Calu3 (cell line): ENCODE measurements at regions not wholly inside any gene's neighbourhood (a gene's known extent, or its start where the extent isn't known, plus 50 kb on each side); places are given as distances from the start of the nearest gene placed in this dataset.

ENCODE experiments used
- BruUV-seq: library from RNA; stranded (reverse); fragments of 400-500 nt; replicated peaks from 2 replicates; lab custom pipeline; 2021; lab: Mats Ljungman, UMichigan
- CTCF ChIA-PET: fragments of 300-600 bp; sonication (Branson Sonifier 250); formaldehyde crosslinking; loops from one replicate; lab custom pipeline; 2022; ENCODE audit warnings: antibody characterized with exemption; lab: Charles Lee
- DNase-seq: peaks from one replicate; pipeline ENCODE4 v3.0.0; 2022
- H3K27ac Mint-ChIP-seq: one replicate; pipeline ENCODE4 v1.8.0; 2022; ENCODE audit warnings: mixed read lengths; ENCODE audit not compliant: unreplicated experiment
- H3K27me3 Mint-ChIP-seq: one replicate; pipeline ENCODE4 v1.8.0; 2022; ENCODE audit warnings: mixed read lengths; ENCODE audit not compliant: unreplicated experiment
- H3K36me3 Mint-ChIP-seq: one replicate; pipeline ENCODE4 v1.8.0; 2022; ENCODE audit warnings: mild to moderate bottlenecking, moderate library complexity, mixed read lengths; ENCODE audit not compliant: insufficient read depth, unreplicated experiment
- H3K4me1 Mint-ChIP-seq: one replicate; pipeline ENCODE4 v1.8.0; 2022; ENCODE audit warnings: mild to moderate bottlenecking, low read depth, mixed read lengths; ENCODE audit not compliant: unreplicated experiment
- H3K4me3 Mint-ChIP-seq: one replicate; pipeline ENCODE4 v1.8.0; 2022; ENCODE audit warnings: mild to moderate bottlenecking, low read depth, moderate library complexity, mixed read lengths; ENCODE audit not compliant: unreplicated experiment
- H3K9me3 Mint-ChIP-seq: one replicate; pipeline ENCODE4 v1.8.0; 2022; ENCODE audit warnings: low read depth, mixed read lengths; ENCODE audit not compliant: unreplicated experiment
- intact Hi-C: fragments of 100-400 bp; cut with micrococcal nuclease; formaldehyde crosslinking; loops from one replicate; pipeline ENCODE4 v1.10.0; 2022; ENCODE audit not compliant: unreplicated experiment
- TF ChIP-seq, protein P1 (sequence below): fragments of 200-600 bp; IDR thresholded peaks from one replicate; pipeline ENCODE4 v1.8.0; 2022; ENCODE audit warnings: antibody characterized with exemption; ENCODE audit not compliant: unreplicated experiment

DNA sequence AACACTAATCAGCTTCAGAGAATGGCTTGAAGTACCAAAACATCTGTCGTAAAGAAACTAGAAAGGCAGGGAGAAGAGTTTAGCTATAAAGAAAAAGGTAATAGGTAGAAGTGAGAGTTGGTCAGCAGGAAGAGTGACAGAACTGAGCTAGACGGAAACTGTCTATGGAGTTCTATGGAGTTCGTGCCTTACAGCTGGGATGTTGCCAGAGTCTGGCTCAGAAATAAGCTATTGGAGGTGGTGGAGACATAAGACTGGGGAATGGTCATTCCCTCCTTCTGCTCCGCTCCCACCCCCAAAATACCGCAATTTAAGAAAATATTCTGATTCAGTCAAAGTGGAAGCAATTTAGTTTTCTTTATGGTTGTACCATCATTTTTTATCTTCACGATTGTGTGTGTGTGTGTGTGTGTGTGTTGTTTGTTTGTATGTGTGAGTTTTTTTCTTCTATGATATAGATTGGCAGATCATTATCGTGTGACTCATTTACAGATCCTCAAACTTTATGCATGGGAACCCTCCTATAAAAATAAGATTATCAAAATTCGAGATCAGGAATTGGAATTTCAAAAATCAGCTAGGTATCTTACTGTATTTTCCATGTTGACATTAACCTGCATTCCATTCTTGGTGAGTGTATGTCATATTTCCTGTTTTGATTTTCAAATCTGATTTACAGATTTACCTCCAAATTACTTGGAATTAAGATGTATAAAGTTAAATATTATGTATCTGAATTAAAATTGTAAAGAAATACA lies 79.0 kb downstream of the HSPA13 start:
- DNase-seq, result no peak
- BruUV-seq, result no TSS peak
- Mint-ChIP-seq H3K4me1 (no peaks in the 10 kb centered on the region), H3K27me3 (no peaks in the 10 kb centered on the region), H3K4me3 (no peak overlapping the region), H3K27ac (no peak overlapping the region), H3K9me3 (no peaks in the 10 kb centered on the region), H3K36me3 (no peaks in the 10 kb centered on the region)
- TF ChIP-seq, protein P1, sequence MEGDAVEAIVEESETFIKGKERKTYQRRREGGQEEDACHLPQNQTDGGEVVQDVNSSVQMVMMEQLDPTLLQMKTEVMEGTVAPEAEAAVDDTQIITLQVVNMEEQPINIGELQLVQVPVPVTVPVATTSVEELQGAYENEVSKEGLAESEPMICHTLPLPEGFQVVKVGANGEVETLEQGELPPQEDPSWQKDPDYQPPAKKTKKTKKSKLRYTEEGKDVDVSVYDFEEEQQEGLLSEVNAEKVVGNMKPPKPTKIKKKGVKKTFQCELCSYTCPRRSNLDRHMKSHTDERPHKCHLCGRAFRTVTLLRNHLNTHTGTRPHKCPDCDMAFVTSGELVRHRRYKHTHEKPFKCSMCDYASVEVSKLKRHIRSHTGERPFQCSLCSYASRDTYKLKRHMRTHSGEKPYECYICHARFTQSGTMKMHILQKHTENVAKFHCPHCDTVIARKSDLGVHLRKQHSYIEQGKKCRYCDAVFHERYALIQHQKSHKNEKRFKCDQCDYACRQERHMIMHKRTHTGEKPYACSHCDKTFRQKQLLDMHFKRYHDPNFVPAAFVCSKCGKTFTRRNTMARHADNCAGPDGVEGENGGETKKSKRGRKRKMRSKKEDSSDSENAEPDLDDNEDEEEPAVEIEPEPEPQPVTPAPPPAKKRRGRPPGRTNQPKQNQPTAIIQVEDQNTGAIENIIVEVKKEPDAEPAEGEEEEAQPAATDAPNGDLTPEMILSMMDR, result no peak
- CTCF ChIA-PET, result no interaction called here
- intact Hi-C loops, result no loop called here

DNA sequence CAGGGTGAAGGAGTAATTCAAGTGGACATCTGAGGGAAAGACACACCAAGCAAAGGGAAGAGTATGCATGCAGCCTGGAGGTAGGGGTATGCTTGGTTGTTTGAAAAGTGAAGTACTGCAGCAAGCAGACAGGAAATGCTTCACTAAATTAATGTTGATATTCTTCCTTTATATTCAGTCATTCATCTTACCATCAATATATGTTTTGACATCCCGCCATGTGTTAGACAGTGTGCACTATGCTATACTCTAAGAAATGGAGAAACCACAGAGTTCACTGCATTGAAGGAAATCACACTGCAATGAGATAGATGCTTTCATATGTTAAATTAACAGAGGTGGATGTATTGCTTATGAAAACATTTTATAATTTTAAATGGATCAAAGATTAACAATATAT lies 82.9 kb downstream of the HSPA13 start:
- Mint-ChIP-seq H3K4me3 (no peak overlapping the region), H3K4me1 (no peaks in the 10 kb centered on the region), H3K27me3 (no peaks in the 10 kb centered on the region), H3K27ac (no peak overlapping the region), H3K36me3 (no peaks in the 10 kb centered on the region), H3K9me3 (no peaks in the 10 kb centered on the region)
- intact Hi-C loops, result no loop called here
- BruUV-seq, result no TSS peak
- CTCF ChIA-PET, result no interaction called here
- no peak for DNase-seq
- TF ChIP-seq, protein P1, result no peak

DNA sequence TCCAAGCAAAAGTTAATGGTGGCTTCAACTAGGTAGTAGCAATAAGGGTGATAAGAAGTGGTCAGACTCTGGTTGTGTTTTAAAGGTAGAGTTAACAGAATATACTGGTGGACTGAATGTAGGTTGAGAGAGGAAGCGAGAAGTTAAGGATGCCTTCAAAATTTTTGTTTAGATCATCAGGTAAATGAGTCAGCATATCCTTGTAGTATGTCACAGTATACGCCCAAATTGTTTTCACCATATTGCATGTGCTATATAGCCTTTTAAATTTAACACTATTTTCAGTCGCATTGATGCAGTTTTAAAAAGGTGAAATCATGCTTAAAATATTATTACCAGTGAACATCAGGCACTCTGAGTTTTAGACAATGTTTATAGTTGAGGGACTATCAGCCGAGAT lies 74.6 kb downstream of the RBM11 start:
- Mint-ChIP-seq H3K27ac (no peak overlapping the region), H3K36me3 (no peaks in the 10 kb centered on the region), H3K4me1 (no peaks in the 10 kb centered on the region), H3K27me3 (no peaks in the 10 kb centered on the region), H3K4me3 (no peak overlapping the region), H3K9me3 (peaks cover 2% of the 10 kb centered on the region)
- CTCF ChIA-PET, result no interaction called here
- no peak for DNase-seq
- BruUV-seq, result no TSS peak
- TF ChIP-seq, protein P1, result no peak
- intact Hi-C loops, result loop anchor here (1.0 kb wide), 1 partner anchor 22 kb away; no protein-coding TSS in a partner anchor

DNA sequence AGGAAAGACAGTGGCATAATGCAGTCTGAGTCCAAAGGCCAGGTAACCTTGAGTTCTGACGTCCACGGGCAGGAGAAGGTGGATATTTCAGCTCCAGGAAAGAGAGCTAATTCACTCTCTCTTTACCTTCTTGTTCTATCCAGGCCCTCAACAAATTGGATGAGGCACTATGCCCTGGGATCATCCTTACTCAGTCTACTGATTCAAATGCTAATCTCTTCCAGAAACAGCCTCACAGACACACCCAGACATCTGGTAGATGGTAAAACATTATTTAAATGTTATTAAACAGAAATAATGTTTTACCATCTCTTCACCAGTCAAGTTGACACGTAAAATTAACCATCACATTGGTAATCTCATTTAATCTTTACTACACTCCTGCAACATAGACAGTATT lies 73.0 kb downstream of the RBM11 start:
- no peak overlapping the region for H3K4me3 Mint-ChIP-seq
- no peaks in the 10 kb centered on the region for H3K9me3 Mint-ChIP-seq
- H3K27ac Mint-ChIP-seq, result no peak overlapping the region
- no peaks in the 10 kb centered on the region for H3K27me3 Mint-ChIP-seq
- no TSS peak for BruUV-seq
- DNase-seq, result no peak
- CTCF ChIA-PET, result no interaction called here
- TF ChIP-seq, protein P1, result no peak
- intact Hi-C loops, result no loop called here
- H3K36me3 Mint-ChIP-seq, result no peaks in the 10 kb centered on the region
- H3K4me1 Mint-ChIP-seq, result no peaks in the 10 kb centered on the region
